Caco-2 (cell line): ENCODE measurements at regions not wholly inside any gene's neighbourhood (a gene's known extent, or its start where the extent isn't known, plus 50 kb on each side); places are given as distances from the start of the nearest gene placed in this dataset.

Experiments used
- BruUV-seq: library from RNA; stranded (reverse); fragments of 400-500 nt; replicated peaks from 2 replicates; lab custom pipeline; 2021; lab: Mats Ljungman, UMichigan
- CTCF ChIA-PET: fragments of 300-600 bp; sonication (Branson Sonifier 250); formaldehyde crosslinking; loops from one replicate; lab custom pipeline; 2022; ENCODE audit warnings: antibody characterized with exemption; lab: Charles Lee
- POLR2A ChIA-PET: fragments of 300-600 bp; sonication (Branson Sonifier 250); formaldehyde crosslinking; loops from one replicate; lab custom pipeline; 2022; ENCODE audit warnings: antibody characterized with exemption; lab: Charles Lee
- DNase-seq, 2 experiments: peaks; one replicate each; pipeline versions ENCODE4 v3.0.0 to v3.0.0-alpha.2; 2020 to 2022
- H3K27me3 ChIP-seq: replicated peaks from 2 replicates; pipeline ENCODE4 v1.6.0; 2011; ENCODE audit warnings: low read length; ENCODE audit not compliant: control insufficient read depth, insufficient read depth
- H3K36me3 ChIP-seq: 2 replicates; pipeline ENCODE4 v1.5.1; 2011; ENCODE audit warnings: low read length; ENCODE audit not compliant: control insufficient read depth, insufficient read depth
- H3K4me1 ChIP-seq: fragments of 250-450 bp; sonication (Bioruptor Pico); 2 replicates; pipeline ENCODE4 v1.5.1; 2020; ENCODE audit warnings: mild to moderate bottlenecking
- H3K4me3 ChIP-seq: 2 replicates; pipeline ENCODE4 v1.5.1; 2011; ENCODE audit warnings: low read depth, mild to moderate bottlenecking, control low read depth, low read length
- H3K9me3 ChIP-seq: fragments of 250-450 bp; sonication (Bioruptor Pico); 2 replicates; pipeline ENCODE4 v1.5.1; 2020; ENCODE audit warnings: mild to moderate bottlenecking, moderate library complexity
- H3K27ac Mint-ChIP-seq: one replicate; pipeline ENCODE4 v1.8.0; 2022; ENCODE audit warnings: mixed read lengths; ENCODE audit not compliant: unreplicated experiment
- H3K27me3 Mint-ChIP-seq: one replicate; pipeline ENCODE4 v1.8.0; 2022; ENCODE audit warnings: mixed read lengths; ENCODE audit not compliant: insufficient read depth, unreplicated experiment
- H3K36me3 Mint-ChIP-seq: one replicate; pipeline ENCODE4 v1.8.0; 2022; ENCODE audit warnings: mild to moderate bottlenecking, mixed read lengths; ENCODE audit not compliant: insufficient read depth, unreplicated experiment
- H3K4me1 Mint-ChIP-seq: one replicate; pipeline ENCODE4 v1.8.0; 2022; ENCODE audit warnings: low read depth, mixed read lengths; ENCODE audit not compliant: unreplicated experiment
- H3K4me3 Mint-ChIP-seq: one replicate; pipeline ENCODE4 v1.8.0; 2022; ENCODE audit warnings: mild to moderate bottlenecking, moderate library complexity, mixed read lengths; ENCODE audit not compliant: unreplicated experiment
- H3K9me3 Mint-ChIP-seq: one replicate; pipeline ENCODE4 v1.8.0; 2022; ENCODE audit warnings: mixed read lengths; ENCODE audit not compliant: unreplicated experiment
- CTCF ChIP-seq, 2 experiments: fragments of 200-600 bp in 1 of 2; IDR thresholded peaks; 1 replicate in 1 of 2; 2 replicates in 1 of 2; pipeline versions ENCODE4 v1.5.1 to v1.8.0; 2011 to 2022; ENCODE audit warnings: antibody characterized with exemption in 1 of 2, control low read depth in 1 of 2, inconsistent platforms in 1 of 2, low read depth in 1 of 2, low read length in 1 of 2, mild to moderate bottlenecking in 1 of 2, moderate library complexity in 1 of 2; ENCODE audit not compliant: insufficient read depth in 1 of 2, severe bottlenecking in 1 of 2, unreplicated experiment in 1 of 2
- intact Hi-C: fragments of 100-400 bp; cut with micrococcal nuclease; formaldehyde crosslinking; loops from one replicate; pipeline ENCODE4 v1.10.0; 2022; ENCODE audit not compliant: unreplicated experiment

DNA sequence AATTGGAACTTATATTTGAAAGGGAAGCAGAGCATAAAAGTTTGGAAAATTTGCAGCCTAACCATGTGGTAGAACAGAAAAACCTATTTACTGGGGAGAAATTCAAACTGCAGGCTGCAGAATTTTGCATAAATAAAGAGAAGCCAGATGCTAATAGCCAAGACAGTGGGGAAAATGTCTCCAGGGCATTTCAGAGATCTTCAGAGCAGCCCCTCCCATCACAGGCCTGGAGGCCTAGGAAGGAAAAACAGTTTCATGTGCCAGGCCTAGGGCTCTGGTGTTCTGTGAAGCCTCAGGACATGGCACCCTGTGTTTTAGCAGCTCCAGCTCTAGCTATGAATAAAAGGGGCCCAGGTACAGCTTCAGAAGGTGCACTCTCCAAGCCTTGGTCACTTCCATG is 648.7 kb upstream of the FRG1 start:
- ChIA-PET CTCF (no interaction called here), POLR2A (no interaction called here)
- Mint-ChIP-seq H3K4me3 (no peak overlapping the region), H3K4me1 (no peaks in the 10 kb centered on the region), H3K36me3 (no peaks in the 10 kb centered on the region), H3K27me3 (no peaks in the 10 kb centered on the region), H3K9me3 (no peaks in the 10 kb centered on the region), H3K27ac (no peak overlapping the region)
- H3K36me3 ChIP-seq: no peaks in the 10 kb centered on the region
- H3K9me3 ChIP-seq: no peaks in the 10 kb centered on the region
- no TSS peak for BruUV-seq
- no peak for TF ChIP-seq CTCF (IDR thresholded peaks at IDR 0.05; ENCODE audit: insufficient read depth in 1 of 2, low read depth in 1 of 2, low read length in 1 of 2, severe bottlenecking in 1 of 2, unreplicated experiment in 1 of 2)
- H3K4me3 ChIP-seq: no peak overlapping the region
- intact Hi-C loops: no loop called here
- H3K4me1 ChIP-seq: no peaks in the 10 kb centered on the region
- no peak for DNase-seq
- H3K27me3 ChIP-seq: no peaks in the 10 kb centered on the region

DNA sequence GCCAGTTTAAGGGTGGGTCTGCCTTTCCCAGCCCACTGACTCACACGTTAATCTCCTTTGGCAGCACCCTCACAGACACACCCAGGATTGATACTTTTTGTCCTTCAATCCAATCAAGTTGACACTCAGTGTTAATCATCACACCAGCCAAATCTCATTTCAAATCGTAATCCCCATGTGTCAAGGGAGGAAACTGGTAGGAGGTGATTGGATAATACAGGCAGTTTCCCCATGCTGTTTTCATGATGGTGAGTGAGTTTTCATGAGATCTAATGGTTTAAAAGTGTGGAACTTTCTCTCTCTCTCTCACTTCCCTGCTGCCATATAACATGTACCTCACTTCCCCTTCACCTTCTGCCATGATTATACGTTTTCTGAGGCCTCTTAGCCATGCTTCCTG is 647.2 kb upstream of the FRG1 start:
- no peaks in the 10 kb centered on the region for H3K27me3 ChIP-seq
- ChIA-PET POLR2A (no interaction called here), CTCF (no interaction called here)
- DNase-seq: no peak
- H3K27me3 Mint-ChIP-seq: no peaks in the 10 kb centered on the region
- no peak overlapping the region for H3K4me3 Mint-ChIP-seq
- H3K4me1 ChIP-seq: no peaks in the 10 kb centered on the region
- no peaks in the 10 kb centered on the region for H3K36me3 Mint-ChIP-seq
- BruUV-seq: no TSS peak
- no peaks in the 10 kb centered on the region for H3K36me3 ChIP-seq
- H3K27ac Mint-ChIP-seq: no peak overlapping the region
- no peaks in the 10 kb centered on the region for H3K9me3 ChIP-seq
- H3K4me1 Mint-ChIP-seq: no peaks in the 10 kb centered on the region
- H3K4me3 ChIP-seq: no peak overlapping the region
- TF ChIP-seq CTCF (IDR thresholded peaks at IDR 0.05; ENCODE audit: insufficient read depth in 1 of 2, low read depth in 1 of 2, low read length in 1 of 2, severe bottlenecking in 1 of 2, unreplicated experiment in 1 of 2): no peak
- no peaks in the 10 kb centered on the region for H3K9me3 Mint-ChIP-seq
- intact Hi-C loops: no loop called here

DNA sequence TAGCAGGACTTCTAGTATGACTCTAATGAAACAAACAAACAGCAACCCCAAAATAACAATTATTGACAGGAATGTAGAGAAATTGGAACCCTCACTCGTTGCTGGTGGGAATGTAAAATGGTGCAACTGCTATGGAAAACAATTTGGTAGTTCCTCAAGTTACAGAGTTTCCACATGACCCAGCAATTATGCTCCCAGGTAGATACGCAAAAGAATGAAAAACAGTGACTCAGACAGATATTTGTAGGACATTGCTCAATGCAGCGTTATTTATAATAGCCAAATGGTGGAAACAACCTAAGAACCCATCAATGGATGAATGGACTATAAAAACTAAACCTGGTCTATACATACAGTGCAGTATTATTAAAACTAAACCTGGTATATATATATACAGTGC is 646.1 kb upstream of the FRG1 start:
- Histone ChIP-seq H3K36me3 (no peaks in the 10 kb centered on the region), H3K27me3 (no peaks in the 10 kb centered on the region), H3K9me3 (no peaks in the 10 kb centered on the region), H3K4me3 (no peak overlapping the region), H3K4me1 (no peaks in the 10 kb centered on the region)
- intact Hi-C loops: no loop called here
- DNase-seq: no peak
- no peak overlapping the region for H3K27ac Mint-ChIP-seq
- no TSS peak for BruUV-seq
- no peaks in the 10 kb centered on the region for H3K27me3 Mint-ChIP-seq
- H3K36me3 Mint-ChIP-seq: no peaks in the 10 kb centered on the region
- H3K4me3 Mint-ChIP-seq: no peak overlapping the region
- TF ChIP-seq CTCF (IDR thresholded peaks at IDR 0.05; ENCODE audit: insufficient read depth in 1 of 2, low read depth in 1 of 2, low read length in 1 of 2, severe bottlenecking in 1 of 2, unreplicated experiment in 1 of 2): no peak
- no peaks in the 10 kb centered on the region for H3K4me1 Mint-ChIP-seq
- ChIA-PET CTCF (no interaction called here), POLR2A (no interaction called here)
- no peaks in the 10 kb centered on the region for H3K9me3 Mint-ChIP-seq
